ENCODE measurements at regions not wholly inside any gene's neighbourhood (a gene's known extent, or its start where the extent isn't known, plus 50 kb on each side); places are given as distances from the start of the nearest gene placed in this dataset.

- no peak for DNase-seq (ENCODE audit: low read depth)
Measured at GRCh38 chr18:41621177-41621576, 333.9 kb upstream of the PIK3C3 start.

- DNase-seq (ENCODE audit: low read depth) = no peak
Measured at GRCh38 chr18:41618147-41618546, 336.9 kb upstream of the PIK3C3 start.

- DNase-seq (ENCODE audit: low read depth) = no peak
Measured at GRCh38 chr18:41617647-41618046, 337.4 kb upstream of the PIK3C3 start.

GRCh38 chr18:41613003-41613609 lies 341.9 kb upstream of the PIK3C3 start:
- DNase-seq (ENCODE audit: low read depth) = no peak

- DNase-seq (ENCODE audit: low read depth) = no peak
Measured at GRCh38 chr18:41604964-41605363, 350.1 kb upstream of the PIK3C3 start.

- DNase-seq (ENCODE audit: low read depth) = no peak
Measured at GRCh38 chr18:41602034-41602433, 353.0 kb upstream of the PIK3C3 start.

- no peak for DNase-seq (ENCODE audit: low read depth)
Measured at GRCh38 chr18:41600693-41601391, 354.2 kb upstream of the PIK3C3 start.

GRCh38 chr18:41599466-41599865 lies 355.6 kb upstream of the PIK3C3 start:
- no peak for DNase-seq (ENCODE audit: low read depth)

- DNase-seq (ENCODE audit: low read depth) = no peak
Measured at GRCh38 chr18:41594582-41594981, 360.5 kb upstream of the PIK3C3 start.

- no peak for DNase-seq (ENCODE audit: low read depth)
Measured at GRCh38 chr18:41593171-41593675, 361.8 kb upstream of the PIK3C3 start.

- DNase-seq (ENCODE audit: low read depth) = no peak
Measured at GRCh38 chr18:41587976-41588375, 367.1 kb upstream of the PIK3C3 start.

GRCh38 chr18:41585512-41585911 lies 369.5 kb upstream of the PIK3C3 start:
- no peak for DNase-seq (ENCODE audit: low read depth)

- no peak for DNase-seq (ENCODE audit: low read depth)
Measured at GRCh38 chr18:41579185-41579584, 375.8 kb upstream of the PIK3C3 start.

GRCh38 chr18:41577529-41577928 lies 377.5 kb upstream of the PIK3C3 start:
- DNase-seq (ENCODE audit: low read depth) = no peak

GRCh38 chr18:41576643-41577042 lies 378.4 kb upstream of the PIK3C3 start:
- DNase-seq (ENCODE audit: low read depth) = no peak

GRCh38 chr18:41569867-41570266 lies 385.2 kb upstream of the PIK3C3 start:
- no peak for DNase-seq (ENCODE audit: low read depth)

- no peak for DNase-seq (ENCODE audit: low read depth)
Measured at GRCh38 chr18:41561961-41562360, 393.1 kb upstream of the PIK3C3 start.

GRCh38 chr18:41558715-41559114 lies 396.3 kb upstream of the PIK3C3 start:
- DNase-seq (ENCODE audit: low read depth) = no peak

GRCh38 chr18:41553716-41554115 lies 401.3 kb upstream of the PIK3C3 start:
- no peak for DNase-seq (ENCODE audit: low read depth)

GRCh38 chr18:41548521-41549260 lies 406.3 kb upstream of the PIK3C3 start:
- DNase-seq (ENCODE audit: low read depth) = no peak

- no peak for DNase-seq (ENCODE audit: low read depth)
Measured at GRCh38 chr18:41545091-41545888, 409.7 kb upstream of the PIK3C3 start.

- no peak for DNase-seq (ENCODE audit: low read depth)
Measured at GRCh38 chr18:41543815-41544214, 411.2 kb upstream of the PIK3C3 start.
